22Rv1 (cell line): ENCODE measurements at regions not wholly inside any gene's neighbourhood (a gene's known extent, or its start where the extent isn't known, plus 50 kb on each side); places are given as distances from the start of the nearest gene placed in this dataset.

ENCODE experiments used
- H3K27ac ChIP-seq: fragments of 450-650 bp; 2 replicates; pipeline ENCODE4 v1.5.1; 2017
- CTCF ChIP-seq: fragments of 450-650 bp; IDR thresholded peaks from 2 replicates; pipeline ENCODE4 v1.5.1; 2017; ENCODE audit warnings: mild to moderate bottlenecking
- ZFX ChIP-seq: fragments of 450-650 bp; IDR thresholded peaks from 2 replicates; pipeline ENCODE4 v1.6.1; 2017; ENCODE audit warnings: antibody characterized with exemption, borderline replicate concordance

GRCh38 chr6:112691289-112691688 lies 344.2 kb downstream of the RFPL4B start:
- TF ChIP-seq CTCF: no peak
- no peak for TF ChIP-seq ZFX
- H3K27ac ChIP-seq: peak overlapping the region; percentile 27

GRCh38 chr6:112695001-112695400 lies 347.9 kb downstream of the RFPL4B start:
- no peak for TF ChIP-seq ZFX
- TF ChIP-seq CTCF: no peak
- no peak overlapping the region for H3K27ac ChIP-seq

GRCh38 chr6:112697265-112697664 lies 350.1 kb downstream of the RFPL4B start:
- no peak overlapping the region for H3K27ac ChIP-seq
- TF ChIP-seq CTCF (no peak), ZFX (no peak)

GRCh38 chr6:112701201-112701600 lies 354.1 kb downstream of the RFPL4B start:
- no peak overlapping the region for H3K27ac ChIP-seq
- TF ChIP-seq ZFX (no peak), CTCF (no peak)

DNA sequence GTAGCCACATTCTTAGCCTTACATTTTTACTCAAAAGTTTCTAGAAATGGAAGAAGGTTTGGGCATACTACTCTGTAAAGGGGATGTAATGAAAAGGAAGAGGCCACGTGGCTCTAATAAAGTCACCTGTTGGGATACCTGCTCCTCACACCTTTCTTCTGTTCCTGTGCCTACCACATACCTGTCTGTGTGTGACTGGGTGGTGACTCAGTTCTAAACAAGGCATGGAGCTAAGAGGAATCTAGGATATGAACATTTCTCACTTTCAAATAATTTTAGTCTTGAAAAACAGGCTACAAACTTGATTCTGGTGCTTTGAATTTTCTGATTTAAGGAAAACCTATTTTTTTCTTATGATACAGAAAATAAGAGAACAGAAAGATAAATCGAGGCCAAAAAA lies 363.6 kb downstream of the RFPL4B start:
- TF ChIP-seq CTCF: no peak
- TF ChIP-seq ZFX: no peak
- no peak overlapping the region for H3K27ac ChIP-seq

DNA sequence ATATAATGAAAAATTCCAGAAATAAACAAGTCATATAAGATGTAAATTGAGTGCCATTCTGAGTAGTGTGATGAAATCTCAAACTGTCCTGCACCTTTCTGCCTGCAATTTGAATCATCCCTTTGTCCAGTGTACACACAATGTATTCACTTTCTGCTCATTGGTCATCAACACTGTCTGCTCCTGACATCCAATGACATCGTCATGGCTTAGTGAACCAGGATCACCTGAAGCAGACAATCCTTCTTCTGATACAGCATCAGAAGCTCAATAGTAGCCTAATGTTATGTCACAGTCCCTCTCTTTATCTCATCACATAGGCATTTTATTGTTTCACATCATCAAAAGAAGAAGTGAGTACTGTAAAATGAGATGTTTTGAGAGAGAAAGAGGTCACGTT lies 366.3 kb downstream of the RFPL4B start:
- no peak for TF ChIP-seq ZFX
- TF ChIP-seq CTCF: no peak
- no peak overlapping the region for H3K27ac ChIP-seq

- TF ChIP-seq CTCF (no peak), ZFX (no peak)
- H3K27ac ChIP-seq: no peak overlapping the region
These were observed 370.3 kb downstream of the RFPL4B start for GRCh38 chr6:112717401-112717800.
